Activated CD4-positive, alpha-beta T cell treated with anti-CD3 and anti-CD28 coated beads, Interleukin-2, amount 10 ng/mL, durations not matched to agents 24 days and 14 days (primary cell): ENCODE measurements at regions not wholly inside any gene's neighbourhood (a gene's known extent, or its start where the extent isn't known, plus 50 kb on each side); places are given as distances from the start of the nearest gene placed in this dataset.
A peak's percentile ranks its signal among the peaks of the same experiment; 100 is the strongest.

Experiments
- DNase-seq: peaks from one replicate; pipeline ENCODE4 v3.0.0; 2022
- H3K27ac Mint-ChIP-seq: one replicate; pipeline ENCODE4 v1.8.0; 2022; ENCODE audit warnings: mild to moderate bottlenecking, mixed read lengths
- H3K27me3 Mint-ChIP-seq: one replicate; pipeline ENCODE4 v1.8.0; 2022; ENCODE audit warnings: mixed read lengths
- H3K36me3 Mint-ChIP-seq: one replicate; pipeline ENCODE4 v1.8.0; 2022; ENCODE audit warnings: low read depth, mild to moderate bottlenecking, mixed read lengths
- H3K4me1 Mint-ChIP-seq: one replicate; pipeline ENCODE4 v1.8.0; 2021; ENCODE audit warnings: mixed read lengths
- H3K4me3 Mint-ChIP-seq: one replicate; pipeline ENCODE4 v1.8.0; 2022; ENCODE audit warnings: mild to moderate bottlenecking, moderate library complexity, mixed read lengths
- H3K9me3 Mint-ChIP-seq: one replicate; pipeline ENCODE4 v1.8.0; 2021; ENCODE audit warnings: mixed read lengths
- intact Hi-C: fragments of 100-400 bp; cut with micrococcal nuclease; formaldehyde crosslinking; loops from one replicate; pipeline ENCODE4 v1.15.1; 2023

DNA sequence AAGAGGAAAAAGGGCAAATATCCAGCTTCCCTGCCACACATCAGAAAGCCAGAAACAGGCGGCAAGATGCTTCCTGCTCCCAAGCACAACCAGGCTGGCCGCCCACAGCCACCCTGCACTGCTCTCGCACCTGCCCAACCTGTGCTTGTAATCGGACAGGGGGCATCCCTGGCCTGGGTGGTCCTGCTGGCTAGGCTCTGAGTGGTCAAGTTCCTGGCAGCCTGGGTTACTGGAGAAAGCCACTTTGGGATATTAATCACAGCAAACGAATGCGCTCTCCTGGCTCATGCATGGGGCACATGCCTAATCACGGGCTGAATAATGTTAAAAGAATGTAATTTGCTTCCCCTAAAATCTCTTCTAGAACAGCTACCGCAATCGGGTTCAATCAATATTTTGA, 442.4 kb downstream of the MCTP2 start:
- Mint-ChIP-seq H3K27me3 (peaks cover 36% of the 10 kb centered on the region), H3K4me3 (no peak overlapping the region), H3K4me1 (no peaks in the 10 kb centered on the region), H3K27ac (no peak overlapping the region), H3K9me3 (no peaks in the 10 kb centered on the region), H3K36me3 (no peaks in the 10 kb centered on the region)
- DNase-seq: no peak
- intact Hi-C loops: loop anchor here (5.0 kb wide), 1 partner anchor 92 kb away; no protein-coding TSS in a partner anchor

- H3K36me3 Mint-ChIP-seq: no peaks in the 10 kb centered on the region
- peaks cover 41% of the 10 kb centered on the region for H3K27me3 Mint-ChIP-seq
- no peak overlapping the region for H3K27ac Mint-ChIP-seq
- intact Hi-C loops: loop anchor here (5.0 kb wide), 1 partner anchor 92 kb away; no protein-coding TSS in a partner anchor
- no peaks in the 10 kb centered on the region for H3K4me1 Mint-ChIP-seq
- H3K9me3 Mint-ChIP-seq: no peaks in the 10 kb centered on the region
- peak overlapping the region; percentile 50 for H3K4me3 Mint-ChIP-seq
- no peak for DNase-seq
Observed at GRCh38 chr15:94674296-94674695, 442.9 kb downstream of the MCTP2 start.

DNA sequence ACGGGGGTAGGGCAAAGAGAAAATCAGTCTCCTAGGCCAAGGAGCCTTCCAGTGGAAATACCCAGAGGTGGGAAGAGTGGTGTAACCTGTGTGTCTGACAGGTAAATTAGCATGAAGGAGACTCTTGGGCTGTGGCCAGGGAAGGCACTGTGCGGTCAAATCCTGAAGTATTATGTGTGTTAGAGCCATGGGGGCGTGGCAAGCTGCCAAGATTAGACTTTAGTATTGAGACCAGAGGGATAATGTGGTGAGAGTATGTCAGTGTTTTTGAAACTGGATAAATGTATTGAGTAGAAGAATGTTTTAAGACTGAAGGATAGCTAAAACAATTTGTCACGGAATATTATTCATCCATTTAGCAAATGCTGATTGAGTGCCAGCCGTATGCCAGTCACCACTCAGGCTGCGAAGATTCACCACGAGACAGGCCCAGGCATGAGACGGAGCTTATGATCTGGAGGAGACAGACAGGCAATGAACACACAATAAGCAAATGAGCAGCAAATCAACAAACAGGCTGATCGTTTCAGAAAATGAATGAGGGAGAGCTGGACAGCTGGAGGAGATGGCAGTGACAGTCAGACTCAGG, 445.9 kb downstream of the MCTP2 start:
- no peak for DNase-seq
- H3K27ac Mint-ChIP-seq: no peak overlapping the region
- H3K9me3 Mint-ChIP-seq: no peaks in the 10 kb centered on the region
- H3K4me3 Mint-ChIP-seq: no peak overlapping the region
- intact Hi-C loops: no loop called here
- no peaks in the 10 kb centered on the region for H3K4me1 Mint-ChIP-seq
- H3K36me3 Mint-ChIP-seq: no peaks in the 10 kb centered on the region
- peaks cover 43% of the 10 kb centered on the region for H3K27me3 Mint-ChIP-seq

- H3K36me3 Mint-ChIP-seq: no peaks in the 10 kb centered on the region
- no peak for DNase-seq
- no peak overlapping the region for H3K4me3 Mint-ChIP-seq
- no peak overlapping the region for H3K27ac Mint-ChIP-seq
- intact Hi-C loops: no loop called here
- H3K27me3 Mint-ChIP-seq: peaks cover 20% of the 10 kb centered on the region
- H3K4me1 Mint-ChIP-seq: no peaks in the 10 kb centered on the region
- no peaks in the 10 kb centered on the region for H3K9me3 Mint-ChIP-seq
Observed at GRCh38 chr15:94682171-94682570, 450.8 kb downstream of the MCTP2 start.

- Mint-ChIP-seq H3K4me3 (no peak overlapping the region), H3K27me3 (peaks cover 10% of the 10 kb centered on the region), H3K27ac (no peak overlapping the region), H3K9me3 (no peaks in the 10 kb centered on the region), H3K4me1 (no peaks in the 10 kb centered on the region), H3K36me3 (no peaks in the 10 kb centered on the region)
- no peak for DNase-seq
- intact Hi-C loops: no loop called here
Observed at GRCh38 chr15:94683902-94684301, 452.5 kb downstream of the MCTP2 start.

- no peak for DNase-seq
- Mint-ChIP-seq H3K27me3 (peaks cover 4% of the 10 kb centered on the region), H3K36me3 (no peaks in the 10 kb centered on the region), H3K27ac (no peak overlapping the region), H3K9me3 (no peaks in the 10 kb centered on the region), H3K4me1 (no peaks in the 10 kb centered on the region), H3K4me3 (no peak overlapping the region)
- intact Hi-C loops: no loop called here
Observed at GRCh38 chr15:94691169-94691568, 459.8 kb downstream of the MCTP2 start.

- intact Hi-C loops: no loop called here
- H3K27ac Mint-ChIP-seq: no peak overlapping the region
- H3K4me3 Mint-ChIP-seq: no peak overlapping the region
- peaks cover 4% of the 10 kb centered on the region for H3K27me3 Mint-ChIP-seq
- H3K9me3 Mint-ChIP-seq: no peaks in the 10 kb centered on the region
- H3K4me1 Mint-ChIP-seq: no peaks in the 10 kb centered on the region
- no peaks in the 10 kb centered on the region for H3K36me3 Mint-ChIP-seq
- no peak for DNase-seq
Observed at GRCh38 chr15:94692710-94693109, 461.3 kb downstream of the MCTP2 start.

DNA sequence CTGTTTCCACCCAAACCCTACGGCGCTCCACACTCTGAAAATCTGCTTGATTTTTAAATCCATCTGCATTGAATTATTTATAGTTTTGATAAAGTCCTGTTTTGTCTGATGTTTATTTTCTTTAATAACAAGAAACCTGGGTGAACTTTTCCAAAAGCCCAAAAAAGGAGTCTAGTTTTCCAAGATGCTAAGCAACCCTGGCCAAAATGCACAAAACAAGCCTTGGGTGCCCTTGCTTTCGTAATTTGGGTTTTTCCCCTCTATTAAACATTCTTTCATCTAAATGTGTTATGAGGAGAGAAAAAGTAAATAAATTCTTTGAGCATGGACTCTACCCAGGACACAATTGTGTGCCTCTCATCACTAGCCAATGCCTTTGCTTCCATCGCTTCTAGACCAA, 468.9 kb downstream of the MCTP2 start:
- no peaks in the 10 kb centered on the region for H3K36me3 Mint-ChIP-seq
- no peak overlapping the region for H3K4me3 Mint-ChIP-seq
- no peak for DNase-seq
- H3K4me1 Mint-ChIP-seq: no peaks in the 10 kb centered on the region
- no peaks in the 10 kb centered on the region for H3K9me3 Mint-ChIP-seq
- no peak overlapping the region for H3K27ac Mint-ChIP-seq
- H3K27me3 Mint-ChIP-seq: peaks cover 1% of the 10 kb centered on the region
- intact Hi-C loops: no loop called here

- no peaks in the 10 kb centered on the region for H3K36me3 Mint-ChIP-seq
- no peaks in the 10 kb centered on the region for H3K9me3 Mint-ChIP-seq
- intact Hi-C loops: no loop called here
- no peak overlapping the region for H3K27ac Mint-ChIP-seq
- H3K4me1 Mint-ChIP-seq: no peaks in the 10 kb centered on the region
- H3K4me3 Mint-ChIP-seq: no peak overlapping the region
- DNase-seq: no peak
- peaks cover 1% of the 10 kb centered on the region for H3K27me3 Mint-ChIP-seq
Observed at GRCh38 chr15:94701281-94701985, 470.1 kb downstream of the MCTP2 start.

- Mint-ChIP-seq H3K27ac (no peak overlapping the region), H3K4me1 (no peaks in the 10 kb centered on the region), H3K27me3 (peaks cover 1% of the 10 kb centered on the region), H3K36me3 (no peaks in the 10 kb centered on the region), H3K4me3 (no peak overlapping the region), H3K9me3 (no peaks in the 10 kb centered on the region)
- intact Hi-C loops: no loop called here
- no peak for DNase-seq
Observed at GRCh38 chr15:94703596-94703995, 472.2 kb downstream of the MCTP2 start.

DNA sequence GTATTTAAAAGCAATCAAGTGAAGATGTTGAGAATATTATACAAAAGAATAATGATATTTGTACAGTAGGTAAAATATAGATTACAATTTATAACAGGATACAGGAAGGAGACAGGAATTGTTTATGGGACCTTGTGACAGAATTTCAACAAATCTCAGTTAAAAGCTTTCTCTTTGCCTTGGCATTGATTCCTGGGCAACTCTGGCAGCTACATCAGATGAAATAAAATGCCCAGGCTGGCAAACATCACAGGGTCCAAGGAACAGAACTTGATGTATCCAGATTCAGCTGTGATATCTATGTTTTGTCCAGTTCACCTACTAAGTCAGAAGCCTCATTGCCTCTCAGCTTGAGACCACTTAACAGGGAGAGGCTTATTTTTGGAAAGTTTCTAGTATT, 473.1 kb downstream of the MCTP2 start:
- Mint-ChIP-seq H3K27ac (no peak overlapping the region), H3K4me1 (no peaks in the 10 kb centered on the region), H3K27me3 (peaks cover 1% of the 10 kb centered on the region), H3K9me3 (no peaks in the 10 kb centered on the region), H3K36me3 (no peaks in the 10 kb centered on the region), H3K4me3 (no peak overlapping the region)
- no peak for DNase-seq
- intact Hi-C loops: no loop called here

DNA sequence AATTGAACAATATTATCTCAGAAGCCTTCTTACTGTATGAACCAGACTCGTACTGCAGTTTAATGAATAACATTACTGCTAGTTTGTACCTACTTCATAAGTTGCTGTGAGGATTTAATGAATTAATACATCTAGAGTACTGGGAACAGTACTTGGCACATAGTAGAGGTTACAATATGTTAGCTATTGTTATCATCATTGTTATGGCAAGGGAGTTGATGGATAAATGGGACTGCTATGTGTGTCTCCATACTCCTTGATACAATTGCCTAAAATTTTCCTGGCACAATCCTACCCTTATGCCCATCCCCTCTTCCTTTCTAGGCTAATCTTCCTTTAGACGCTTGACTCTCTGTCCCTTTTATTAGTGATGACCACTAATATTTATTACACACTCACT, 473.6 kb downstream of the MCTP2 start:
- Mint-ChIP-seq H3K4me3 (no peak overlapping the region), H3K4me1 (no peaks in the 10 kb centered on the region), H3K9me3 (no peaks in the 10 kb centered on the region), H3K27ac (no peak overlapping the region), H3K27me3 (peaks cover 1% of the 10 kb centered on the region), H3K36me3 (no peaks in the 10 kb centered on the region)
- intact Hi-C loops: no loop called here
- DNase-seq: no peak

GRCh38 chr15:94709319-94709718, 478.0 kb downstream of the MCTP2 start:
- DNase-seq: no peak
- H3K4me3 Mint-ChIP-seq: no peak overlapping the region
- no peaks in the 10 kb centered on the region for H3K4me1 Mint-ChIP-seq
- H3K27me3 Mint-ChIP-seq: no peaks in the 10 kb centered on the region
- H3K36me3 Mint-ChIP-seq: no peaks in the 10 kb centered on the region
- intact Hi-C loops: no loop called here
- H3K9me3 Mint-ChIP-seq: no peaks in the 10 kb centered on the region
- H3K27ac Mint-ChIP-seq: no peak overlapping the region

DNA sequence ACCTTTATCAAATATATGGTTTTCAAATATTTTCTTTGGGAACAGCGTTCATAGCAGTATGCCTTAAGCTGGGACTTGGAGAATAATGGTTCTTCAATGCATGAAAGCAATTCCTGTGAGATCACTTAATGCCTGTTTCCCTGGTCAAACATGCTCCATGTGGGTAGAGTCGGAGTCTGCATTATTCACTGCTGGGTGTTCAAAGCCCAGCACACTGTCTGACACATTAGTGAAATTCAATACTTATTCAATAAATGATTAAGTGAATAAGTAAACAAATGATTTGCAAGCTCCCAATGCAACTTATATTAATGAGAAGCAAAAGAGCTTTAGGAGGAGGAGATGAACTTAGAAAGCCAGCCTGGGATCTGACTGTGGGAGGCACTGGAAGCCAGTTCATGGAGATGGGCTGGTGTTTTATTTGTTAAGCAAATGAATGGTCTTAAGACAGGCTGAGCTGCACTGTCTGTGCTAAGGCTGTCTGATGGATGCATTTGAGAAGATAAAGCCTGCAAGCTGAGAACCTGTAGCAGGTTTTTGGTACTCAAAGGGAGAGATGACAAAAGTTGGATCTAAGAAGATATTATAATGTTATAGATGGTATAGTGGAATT, 490.8 kb downstream of the MCTP2 start:
- no peak overlapping the region for H3K4me3 Mint-ChIP-seq
- no peaks in the 10 kb centered on the region for H3K9me3 Mint-ChIP-seq
- H3K27ac Mint-ChIP-seq: no peak overlapping the region
- no peaks in the 10 kb centered on the region for H3K4me1 Mint-ChIP-seq
- no peak for DNase-seq
- intact Hi-C loops: no loop called here
- H3K27me3 Mint-ChIP-seq: peaks cover 2% of the 10 kb centered on the region
- no peaks in the 10 kb centered on the region for H3K36me3 Mint-ChIP-seq
